GM18507 (cell line): ENCODE measurements at regions not wholly inside any gene's neighbourhood (a gene's known extent, or its start where the extent isn't known, plus 50 kb on each side); places are given as distances from the start of the nearest gene placed in this dataset.
A peak's percentile ranks its signal among the peaks of the same experiment; 100 is the strongest.
"Not testable (repeated sequence)": the region's sequence is repeated elsewhere in the genome, so short reads cannot be mapped to it uniquely, and the experiment has no call there.

Experiments used
- DNase-seq: peaks from one replicate; pipeline ENCODE4 v3.0.0; 2011; ENCODE audit warnings: low read depth; ENCODE audit not compliant: insufficient read length; ENCODE audit errors: extremely low spot score
- FAIRE-seq: peaks from 2 replicates; lab custom pipeline; 2011; peaks lifted over from hg19 to GRCh38; lab: Jason Lieb, UNC

DNA sequence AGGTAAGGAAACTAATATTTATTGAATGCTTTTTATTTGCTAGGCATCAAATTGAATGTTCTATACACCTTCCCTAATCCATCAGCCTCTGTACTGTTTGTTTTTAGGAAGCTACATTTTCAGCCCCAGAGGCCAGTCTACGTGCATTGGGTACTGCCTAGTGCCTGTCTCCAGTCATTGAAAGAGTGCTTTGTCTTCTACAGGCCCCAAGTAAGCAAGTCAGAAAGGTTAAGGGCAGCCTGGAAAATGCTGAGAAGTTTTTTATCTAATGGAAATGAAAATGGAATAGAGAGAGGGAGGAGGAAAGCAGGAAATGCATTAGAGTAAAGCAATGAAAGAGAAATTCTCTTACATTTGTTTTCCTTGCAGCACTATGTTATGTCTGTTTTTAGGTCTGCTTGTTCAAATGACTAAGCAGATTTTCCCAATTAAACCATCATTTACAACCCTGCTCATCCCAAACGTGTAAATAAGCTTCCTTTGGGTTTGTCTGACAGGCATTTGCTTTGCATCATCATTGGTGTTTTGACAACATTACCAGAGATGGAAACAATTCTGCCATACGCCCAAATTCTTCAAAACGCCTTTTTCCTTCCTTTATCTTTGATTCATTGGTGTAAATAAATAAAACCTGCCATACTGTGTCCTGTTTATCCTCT is 116.0 kb upstream of the GOT2 start:
- no peak for FAIRE-seq
- no peak for DNase-seq

DNA sequence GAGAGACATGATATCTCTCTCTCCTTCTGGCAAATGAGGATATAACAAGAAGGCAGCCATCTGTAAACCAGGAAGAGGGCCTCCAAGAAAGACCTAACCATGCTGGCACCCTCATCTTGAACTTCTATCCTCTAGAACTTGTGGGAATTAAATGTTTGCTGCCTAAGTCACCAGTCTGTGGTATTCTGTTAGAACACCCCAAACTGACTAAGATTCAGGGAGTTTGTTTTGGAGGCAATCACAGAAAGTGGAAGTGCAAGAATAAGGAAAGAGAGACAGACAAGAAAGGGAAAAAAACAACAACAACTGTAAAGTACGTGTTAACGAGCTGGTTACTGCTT is 114.5 kb upstream of the GOT2 start:
- DNase-seq (no peak), FAIRE-seq (no peak)

DNA sequence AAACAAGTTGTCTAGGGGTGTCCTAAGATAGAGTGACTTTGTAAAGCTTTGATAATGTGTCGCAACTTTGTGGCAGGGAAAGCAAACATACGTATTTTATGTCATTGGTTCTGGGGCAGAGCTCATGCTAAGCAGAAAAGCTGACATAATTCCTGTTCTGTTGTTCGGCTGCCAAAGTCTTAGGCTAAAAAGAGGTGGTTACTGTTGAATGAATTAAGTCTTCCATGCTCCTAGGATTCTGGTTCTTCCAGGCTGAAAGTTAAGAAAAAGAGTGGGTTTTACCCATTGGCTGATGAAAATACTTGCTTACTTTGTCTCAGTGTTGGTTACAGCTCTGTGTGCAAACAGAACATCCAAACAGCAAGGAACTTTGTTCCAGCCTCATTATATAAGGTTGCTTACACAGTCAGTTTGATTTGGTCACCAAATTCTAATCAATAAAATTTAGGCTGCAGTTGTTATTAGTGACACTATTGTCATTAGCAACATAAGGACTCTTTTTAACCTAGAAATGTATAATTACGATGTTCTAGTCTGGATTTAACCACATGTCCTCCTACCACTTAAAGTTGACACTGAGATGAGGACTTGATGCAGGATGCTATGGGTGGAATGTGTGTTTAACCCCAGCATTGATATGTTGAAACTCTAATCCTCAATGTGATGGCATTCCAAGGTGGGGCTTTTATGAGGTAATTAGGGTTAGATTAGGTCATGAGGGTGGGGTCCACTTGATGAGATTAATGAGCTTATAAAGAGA is 114.0 kb upstream of the GOT2 start:
- DNase-seq (no peak), FAIRE-seq (no peak)

DNA sequence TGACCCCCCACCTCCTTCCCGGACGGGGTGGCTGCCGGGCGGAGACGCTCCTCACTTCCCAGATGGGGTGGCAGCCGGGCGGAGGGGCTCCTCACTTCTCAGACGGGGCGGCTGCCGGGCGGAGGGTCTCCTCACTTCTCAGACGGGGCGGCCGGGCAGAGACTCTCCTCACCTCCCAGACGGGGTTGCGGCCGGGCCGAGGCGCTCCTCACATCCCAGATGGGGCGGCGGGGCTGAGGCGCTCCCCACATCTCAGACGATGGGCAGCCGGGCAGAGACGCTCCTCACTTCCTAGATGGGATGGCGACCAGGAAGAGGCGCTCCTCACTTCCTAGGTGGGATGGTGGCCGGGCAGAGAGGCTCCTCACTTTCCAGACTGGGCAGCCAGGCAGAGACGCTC is 112.1 kb upstream of the GOT2 start:
- not testable (repeated sequence) for FAIRE-seq, DNase-seq

DNA sequence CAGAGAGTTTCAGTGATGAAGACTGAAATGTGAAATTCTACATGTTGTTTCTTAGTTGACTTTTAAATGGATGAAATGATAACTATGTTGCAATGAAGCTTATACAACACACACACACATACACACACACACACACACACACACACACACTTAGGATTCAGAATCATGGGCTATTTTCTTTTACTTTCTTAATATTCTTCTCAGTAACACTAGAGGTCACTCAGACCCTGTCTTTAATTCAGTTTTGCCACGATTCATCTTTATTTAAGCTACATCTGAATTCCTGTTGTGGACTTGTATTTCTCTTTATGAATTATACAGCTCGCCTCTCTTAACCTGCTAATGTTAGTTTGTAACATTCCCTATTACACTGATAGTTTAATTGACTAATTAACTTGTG is 109.6 kb upstream of the GOT2 start:
- DNase-seq (no peak), FAIRE-seq (peak; percentile 76)

DNA sequence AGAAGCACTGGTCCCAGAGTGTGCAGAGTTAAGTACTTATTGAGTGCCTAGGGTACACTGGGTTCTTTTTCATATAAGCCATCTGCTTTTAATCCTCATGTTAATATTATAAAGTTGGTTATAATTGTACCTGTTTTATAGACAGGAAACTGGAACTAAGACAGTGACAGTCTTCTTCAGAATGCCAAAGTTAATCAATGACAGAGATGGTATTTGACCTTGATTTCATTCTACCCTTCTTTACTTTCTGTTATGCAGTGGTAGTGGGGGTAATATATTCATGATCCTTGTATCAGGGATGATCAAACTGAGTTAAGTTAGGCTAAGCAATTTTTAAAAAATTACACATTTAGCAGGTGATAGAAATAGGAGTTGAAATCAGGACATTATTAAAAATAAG is 108.6 kb upstream of the GOT2 start:
- FAIRE-seq (peak; percentile 59), DNase-seq (no peak)

DNA sequence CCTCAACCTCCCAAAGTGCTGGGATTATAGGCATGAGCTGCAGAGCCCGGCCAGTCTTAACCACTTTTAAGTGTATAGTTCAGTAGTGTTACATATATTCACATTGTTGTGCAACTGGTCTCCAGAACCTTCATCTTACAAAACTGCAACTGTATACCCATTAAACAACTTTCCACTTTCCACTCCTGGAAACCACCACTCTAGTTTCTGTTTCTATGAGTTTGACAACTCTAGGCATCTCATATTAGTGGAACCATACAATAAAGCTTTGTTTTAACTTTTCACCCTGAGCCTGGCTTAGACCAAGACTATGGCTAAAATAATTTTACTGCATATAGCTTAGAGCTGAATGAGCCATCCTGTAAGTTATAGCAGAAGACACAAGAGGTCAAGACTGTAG is 108.0 kb upstream of the GOT2 start:
- FAIRE-seq = no peak
- no peak for DNase-seq

DNA sequence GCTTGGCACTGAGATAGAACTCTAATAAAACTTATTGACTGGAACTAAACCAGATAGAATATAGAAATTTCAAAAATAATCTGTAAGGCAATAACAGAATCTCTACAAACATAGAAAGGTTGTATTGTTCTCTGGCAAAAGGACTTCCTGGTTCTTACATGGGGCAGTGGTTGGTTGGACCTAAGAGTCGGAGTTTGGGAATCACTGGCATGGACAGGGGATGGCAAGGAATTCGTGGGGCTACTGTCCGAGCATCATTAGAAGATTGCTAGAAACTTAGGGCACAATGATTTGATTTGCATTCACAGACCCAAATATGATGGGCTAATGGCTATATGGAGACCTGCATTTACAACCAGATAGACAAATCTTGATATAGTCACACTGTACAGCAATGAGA is 103.8 kb upstream of the GOT2 start:
- DNase-seq = no peak
- no peak for FAIRE-seq

DNA sequence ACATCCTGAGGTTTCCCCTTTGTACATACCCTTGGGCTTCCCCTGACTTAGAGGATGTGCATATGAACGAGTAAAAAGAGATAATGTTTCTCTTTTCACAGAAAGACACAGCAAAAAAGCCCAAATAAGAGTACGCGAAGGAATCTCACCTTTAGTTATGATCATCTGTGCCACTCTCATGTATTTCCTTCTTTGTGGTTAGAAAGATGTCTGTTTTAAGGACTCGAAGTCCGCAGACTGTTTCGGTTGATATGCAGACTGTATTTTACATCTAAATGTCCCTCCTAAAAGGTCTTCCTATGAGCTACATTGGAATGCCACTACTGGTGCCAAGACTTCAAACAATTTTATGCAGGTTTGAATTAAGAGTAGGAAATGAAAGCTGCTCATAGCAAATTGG is 102.3 kb upstream of the GOT2 start:
- FAIRE-seq (no peak), DNase-seq (no peak)

DNA sequence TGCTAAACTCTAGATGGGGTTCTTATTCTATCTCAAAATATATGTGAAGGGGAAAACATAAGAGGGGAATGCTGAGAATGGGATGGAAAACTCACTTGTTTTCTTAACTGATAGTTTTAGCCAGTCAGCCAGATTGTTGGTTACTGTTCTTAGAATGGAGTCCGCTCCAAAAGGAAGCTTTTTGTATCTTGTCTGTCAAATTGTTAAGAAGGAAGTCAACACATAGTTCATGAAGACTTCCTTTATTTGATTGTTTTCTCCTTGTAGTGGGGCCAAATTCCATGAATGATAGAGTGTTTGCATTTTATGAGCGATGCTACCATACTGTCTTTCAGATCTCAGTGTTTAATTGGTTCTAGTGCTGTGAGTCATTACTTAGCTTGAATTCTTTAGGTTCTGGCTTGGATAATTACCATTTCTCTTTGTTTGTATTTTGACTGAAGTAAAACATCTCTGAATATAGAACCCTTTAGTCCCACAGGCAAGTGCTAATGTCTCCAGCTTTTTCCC is 98.3 kb upstream of the GOT2 start:
- FAIRE-seq (no peak), DNase-seq (no peak)

DNA sequence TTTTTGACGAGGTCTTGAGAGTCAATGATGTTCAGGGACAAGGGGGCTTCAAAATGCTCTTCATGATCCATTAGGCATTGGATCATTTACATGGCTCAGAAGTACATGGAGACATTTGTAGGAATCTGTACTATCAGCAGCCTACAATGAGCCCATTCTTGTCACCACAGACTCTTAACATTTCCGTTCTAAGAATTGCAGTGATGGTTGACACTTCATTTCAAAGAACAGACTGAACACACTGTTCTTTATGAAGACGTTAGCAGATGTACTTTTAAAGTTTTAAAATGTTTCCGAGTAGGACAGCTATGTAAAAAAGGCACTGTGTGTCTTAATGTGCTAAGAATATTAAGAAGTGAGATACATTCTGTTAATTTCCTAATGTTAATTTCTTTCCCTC is 97.3 kb upstream of the GOT2 start:
- no peak for FAIRE-seq
- no peak for DNase-seq

DNA sequence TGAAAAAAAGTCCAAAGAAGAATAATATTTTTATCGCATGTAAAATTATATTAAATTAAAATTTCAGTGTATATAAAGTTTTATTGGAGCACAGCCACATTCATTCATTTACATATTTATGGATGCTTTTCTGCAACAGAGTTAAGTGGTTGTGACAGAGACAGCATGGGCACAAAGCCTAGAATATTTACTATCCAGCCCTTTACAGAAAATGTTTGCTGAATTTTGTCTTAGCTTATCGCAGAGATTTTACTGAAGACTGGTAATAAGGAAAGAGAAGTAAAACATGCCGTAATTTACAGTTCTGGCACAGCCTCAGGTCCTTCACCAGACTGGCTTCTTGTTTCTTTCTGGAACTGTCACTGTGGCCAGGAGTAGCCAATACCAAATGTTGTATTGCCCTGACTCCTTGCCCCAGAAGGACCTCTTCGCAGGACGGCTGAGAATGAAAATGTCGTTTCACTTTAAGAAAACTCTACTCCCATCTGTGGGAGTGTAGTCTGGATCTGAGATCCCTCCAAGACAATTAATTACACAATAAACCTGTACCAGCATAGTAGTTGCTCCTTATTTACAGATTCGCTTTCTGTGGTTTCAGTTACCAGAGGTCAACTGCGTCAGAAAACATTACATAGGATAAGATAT is 94.9 kb upstream of the GOT2 start:
- no peak for DNase-seq
- FAIRE-seq = no peak

DNA sequence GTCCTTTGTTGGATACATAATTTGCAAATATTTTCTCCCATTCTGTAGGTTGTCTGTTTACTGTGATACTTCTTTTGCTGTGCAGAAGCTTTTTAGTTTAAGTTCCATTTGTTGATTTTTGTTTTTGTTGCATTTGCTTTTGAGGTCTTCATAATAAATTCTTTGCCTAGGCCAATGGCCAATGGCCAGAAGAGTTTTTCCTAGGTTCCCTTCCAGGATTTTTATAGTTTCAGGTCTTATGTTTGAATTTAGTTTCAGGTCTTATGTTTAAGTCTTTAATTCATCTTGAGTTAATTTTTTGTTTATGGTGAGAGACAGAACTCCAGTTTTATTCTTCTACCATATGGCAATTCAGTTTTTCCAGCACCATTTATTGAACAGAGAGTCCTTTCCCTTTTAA is 90.1 kb upstream of the GOT2 start:
- FAIRE-seq (no peak), DNase-seq (no peak)

DNA sequence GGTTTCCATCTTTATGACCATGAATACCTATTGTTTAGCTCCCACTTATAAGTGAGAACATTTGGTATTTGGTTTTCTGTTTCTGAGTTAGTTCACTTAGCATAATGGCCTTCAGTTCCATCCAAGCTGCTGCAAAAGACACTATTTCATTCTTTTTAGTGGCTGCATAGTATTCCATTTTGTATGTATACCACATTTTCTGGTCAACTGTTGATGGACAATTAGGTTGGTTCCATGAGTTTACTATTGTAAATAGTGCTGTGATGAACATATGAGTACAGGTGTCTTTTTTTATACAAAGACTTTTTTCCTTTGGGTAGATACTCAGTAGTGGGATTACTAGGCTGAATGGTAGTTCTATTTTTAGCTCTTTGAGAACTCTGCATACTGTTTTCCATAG is 87.8 kb upstream of the GOT2 start:
- no peak for FAIRE-seq

DNA sequence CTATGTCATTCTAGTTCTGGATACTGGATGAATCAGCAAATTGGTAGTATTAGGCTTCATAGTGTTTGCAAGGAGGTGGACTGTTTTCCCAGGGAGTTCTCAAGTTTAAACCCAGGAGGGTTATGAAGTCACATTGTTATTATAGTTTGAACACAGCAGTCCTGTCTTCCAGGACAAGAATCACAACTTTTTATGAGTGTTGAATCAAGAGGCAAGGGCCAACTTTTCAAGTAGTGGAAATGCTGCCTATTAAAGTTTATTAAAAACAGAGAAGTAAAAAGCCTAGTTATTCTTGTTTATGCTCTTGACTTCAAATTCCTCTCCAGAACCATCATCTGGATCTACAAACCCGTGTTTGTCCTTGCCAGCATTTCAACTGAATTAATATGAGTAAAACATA is 86.3 kb upstream of the GOT2 start:
- DNase-seq = no peak
- no peak for FAIRE-seq

More for the DNA sequence above, 87.8 kb upstream of the GOT2 start:
- DNase-seq = no peak

DNA sequence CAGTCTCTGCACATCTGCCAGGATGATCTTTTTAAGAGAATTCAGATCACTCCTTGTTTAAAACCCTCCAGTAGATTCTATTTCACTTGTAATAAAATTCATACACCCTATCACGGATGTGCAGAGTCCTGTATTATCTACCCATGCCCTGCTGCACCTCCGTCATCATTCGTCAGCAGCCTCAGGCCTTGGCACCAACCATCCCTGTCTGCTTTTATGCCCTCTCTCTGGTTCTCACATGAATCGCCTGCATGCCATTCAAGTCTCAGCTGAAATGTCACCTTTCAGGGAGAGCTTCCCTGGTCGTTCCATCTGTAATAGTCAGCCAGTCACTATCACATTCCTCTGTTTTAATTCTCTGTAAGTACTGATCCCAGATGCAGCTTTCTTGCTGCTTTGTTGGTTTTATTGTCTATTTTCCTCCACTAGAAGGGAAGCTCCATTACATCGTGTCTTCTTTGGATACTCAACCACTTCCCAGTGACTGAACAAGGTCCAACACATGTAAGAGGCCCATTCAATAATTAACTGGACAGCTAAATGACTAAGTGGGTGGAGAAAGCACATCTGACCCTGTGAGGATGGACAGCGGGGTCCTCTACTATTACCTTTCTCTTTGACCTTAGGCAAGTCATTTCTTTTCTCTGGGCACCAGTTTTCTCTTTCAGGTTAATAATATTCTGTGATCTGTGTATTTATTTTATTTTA is 81.2 kb upstream of the GOT2 start:
- no peak for FAIRE-seq
- no peak for DNase-seq

DNA sequence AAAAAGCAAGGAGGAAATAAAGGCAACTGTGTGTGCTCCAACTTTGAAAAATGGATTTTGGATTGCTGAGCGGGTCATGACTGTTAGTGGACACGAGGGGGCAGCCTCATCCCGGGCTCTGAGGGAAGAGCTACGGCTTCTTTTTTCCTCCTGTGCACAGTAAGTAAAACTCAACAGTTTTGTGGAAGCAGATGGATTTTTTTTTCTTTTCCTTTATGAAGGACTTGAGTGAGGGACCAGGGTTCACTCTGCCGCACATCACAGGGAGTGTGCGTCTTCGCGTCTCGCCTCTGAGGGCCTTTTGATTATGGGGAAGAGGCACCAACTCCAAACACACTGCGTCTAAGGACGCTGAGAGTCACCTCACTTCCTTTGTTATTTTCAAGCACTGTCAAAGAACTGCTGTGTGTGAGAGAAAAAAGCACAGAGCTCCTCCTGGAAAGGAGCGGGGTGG is 80.3 kb upstream of the GOT2 start:
- FAIRE-seq = peak; percentile 81

DNA sequence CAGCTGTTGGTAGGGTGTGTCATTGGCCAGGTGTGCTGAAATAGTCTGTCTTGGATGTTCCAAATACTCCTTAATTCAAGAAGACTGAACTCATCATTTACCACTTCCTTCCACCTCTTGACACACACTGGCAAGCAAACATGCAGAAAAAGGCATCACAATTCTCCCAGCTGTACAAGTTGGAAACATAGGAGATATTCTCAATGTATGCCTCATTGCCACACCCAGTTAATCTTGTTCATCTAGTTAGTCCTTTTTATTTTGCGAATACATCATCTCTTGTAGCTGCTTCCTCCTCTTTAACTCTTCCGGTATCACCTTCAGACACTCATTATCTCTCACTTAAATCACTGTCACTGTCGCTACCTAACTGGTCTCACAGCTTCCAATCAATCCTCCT is 75.1 kb upstream of the GOT2 start:
- DNase-seq (no peak), FAIRE-seq (no peak)

More for the DNA sequence above, 80.3 kb upstream of the GOT2 start:
- peak; percentile 23 for DNase-seq

DNA sequence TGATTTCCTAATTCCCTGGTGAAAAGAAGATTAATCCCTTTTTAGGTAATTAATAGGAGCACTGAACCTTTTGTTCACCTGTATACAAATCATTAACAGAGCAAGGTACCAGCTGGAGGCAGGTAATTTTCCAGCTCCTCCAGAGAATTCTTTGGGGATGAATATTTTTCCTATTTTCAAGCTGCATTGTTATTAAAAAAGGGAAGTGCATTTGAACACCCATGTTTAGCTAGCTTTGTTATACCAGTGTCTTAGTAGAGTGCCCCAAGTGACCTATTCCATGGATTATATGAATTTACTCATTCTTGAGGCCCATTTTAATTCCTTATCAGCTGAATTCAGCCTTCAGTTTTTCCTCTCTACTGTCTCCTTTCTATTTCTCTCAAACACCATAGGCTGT is 73.2 kb upstream of the GOT2 start:
- DNase-seq (no peak), FAIRE-seq (no peak)

DNA sequence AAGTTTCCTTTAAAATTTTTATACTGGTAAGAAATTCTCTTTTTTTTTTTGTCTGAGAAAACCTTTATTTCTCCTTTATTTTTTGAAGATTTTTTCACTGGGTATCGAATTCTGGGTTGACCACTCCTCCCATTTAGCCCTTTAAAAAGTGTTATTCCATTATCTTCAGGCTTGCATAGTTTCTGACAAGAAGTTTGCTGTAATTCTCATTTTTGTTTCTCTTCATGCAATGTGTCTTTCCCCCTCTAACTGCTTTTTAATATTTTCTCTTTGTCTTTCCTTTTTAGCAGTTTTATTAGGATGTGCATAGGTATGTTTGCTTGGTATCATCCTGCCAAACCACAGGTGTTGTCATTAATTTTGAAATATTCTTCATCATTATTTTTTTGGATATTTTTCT is 67.7 kb upstream of the GOT2 start:
- no peak for DNase-seq
- FAIRE-seq = no peak
